HFF-Myc (cell line): ENCODE measurements at regions not wholly inside any gene's neighbourhood (a gene's known extent, or its start where the extent isn't known, plus 50 kb on each side); places are given as distances from the start of the nearest gene placed in this dataset.

Experiments
- DNase-seq: peaks from one replicate; pipeline ENCODE4 v3.0.0-alpha.2; 2011; ENCODE audit warnings: low read depth; ENCODE audit errors: extremely low read depth
- H3K4me3 ChIP-seq: replicated peaks from 2 replicates; pipeline ENCODE4 v1.5.1; 2011; ENCODE audit warnings: low read depth, mild to moderate bottlenecking, control low read depth, low read length
- CTCF ChIP-seq: IDR thresholded peaks from 2 replicates; pipeline ENCODE4 v1.5.1; 2012; ENCODE audit warnings: mild to moderate bottlenecking, low read depth, low read length, control low read depth; ENCODE audit errors: missing control alignments

GRCh38 chr11:42363701-42364100 lies 904.2 kb upstream of the LRRC4C start:
- no peak for TF ChIP-seq CTCF
- no peak overlapping the region for H3K4me3 ChIP-seq
- DNase-seq = no peak

- DNase-seq = no peak
- no peak overlapping the region for H3K4me3 ChIP-seq
- no peak for TF ChIP-seq CTCF
Measured at GRCh38 chr11:42390116-42390515, 921.7 kb upstream of the API5 start.

GRCh38 chr11:42397483-42397882 lies 914.3 kb upstream of the API5 start:
- DNase-seq = no peak
- no peak overlapping the region for H3K4me3 ChIP-seq
- TF ChIP-seq CTCF = no peak

- no peak overlapping the region for H3K4me3 ChIP-seq
- no peak for TF ChIP-seq CTCF
- DNase-seq = no peak
Measured at GRCh38 chr11:42407341-42407740, 904.5 kb upstream of the API5 start.

- no peak for TF ChIP-seq CTCF
- no peak for DNase-seq
Measured at GRCh38 chr11:42410251-42410955, 901.4 kb upstream of the API5 start.

GRCh38 chr11:42412590-42412989 lies 899.2 kb upstream of the API5 start:
- no peak overlapping the region for H3K4me3 ChIP-seq
- no peak for DNase-seq
- no peak for TF ChIP-seq CTCF

More at GRCh38 chr11:42410251-42410955, 901.4 kb upstream of the API5 start:
- H3K4me3 ChIP-seq = no peak overlapping the region

- DNase-seq = no peak
- TF ChIP-seq CTCF = no peak
- H3K4me3 ChIP-seq = no peak overlapping the region
Measured at GRCh38 chr11:42417691-42418090, 894.1 kb upstream of the API5 start.
